RWPE2 (cell line): ENCODE measurements at regions not wholly inside any gene's neighbourhood (a gene's known extent, or its start where the extent isn't known, plus 50 kb on each side); places are given as distances from the start of the nearest gene placed in this dataset.
"Not testable (repeated sequence)": the region's sequence is repeated elsewhere in the genome, so short reads cannot be mapped to it uniquely, and the experiment has no call there.

Experiments used
- ATAC-seq: fragments of 200-7000 bp; cut with Tn5 transposase; 3 replicates; pipeline ENCODE4 v1.9.1; 2021; ENCODE audit warnings: low read depth
- DNase-seq: peaks from one replicate; pipeline ENCODE4 v3.0.0-alpha.2; 2020; ENCODE audit warnings: low spot score
- H3K27ac ChIP-seq: fragments of 450-650 bp; 2 replicates; pipeline ENCODE4 v1.5.1; 2017; ENCODE audit warnings: mild to moderate bottlenecking; ENCODE audit not compliant: poor library complexity, severe bottlenecking
- H3K27me3 ChIP-seq: fragments of 250-450 bp; sonication (Bioruptor Pico); 2 replicates; pipeline ENCODE4 v1.5.1; 2021; ENCODE audit warnings: mild to moderate bottlenecking, moderate library complexity; ENCODE audit not compliant: insufficient read depth, poor library complexity, severe bottlenecking
- H3K36me3 ChIP-seq: fragments of 250-450 bp; sonication (Bioruptor Pico); 2 replicates; pipeline ENCODE4 v1.5.1; 2020; ENCODE audit warnings: low read depth, mild to moderate bottlenecking, moderate library complexity
- H3K4me1 ChIP-seq: fragments of 250-450 bp; sonication (Bioruptor Pico); 2 replicates; pipeline ENCODE4 v1.5.1; 2021; ENCODE audit warnings: mild to moderate bottlenecking, moderate library complexity; ENCODE audit not compliant: insufficient read depth, poor library complexity, severe bottlenecking
- H3K4me3 ChIP-seq: fragments of 250-450 bp; sonication (Bioruptor Pico); 2 replicates; pipeline ENCODE4 v1.5.1; 2021; ENCODE audit warnings: mild to moderate bottlenecking, moderate library complexity; ENCODE audit not compliant: severe bottlenecking
- H3K9me3 ChIP-seq: fragments of 250-450 bp; sonication (Bioruptor Pico); 2 replicates; pipeline ENCODE4 v1.5.1; 2021; ENCODE audit warnings: mild to moderate bottlenecking, moderate library complexity; ENCODE audit not compliant: severe bottlenecking

DNA sequence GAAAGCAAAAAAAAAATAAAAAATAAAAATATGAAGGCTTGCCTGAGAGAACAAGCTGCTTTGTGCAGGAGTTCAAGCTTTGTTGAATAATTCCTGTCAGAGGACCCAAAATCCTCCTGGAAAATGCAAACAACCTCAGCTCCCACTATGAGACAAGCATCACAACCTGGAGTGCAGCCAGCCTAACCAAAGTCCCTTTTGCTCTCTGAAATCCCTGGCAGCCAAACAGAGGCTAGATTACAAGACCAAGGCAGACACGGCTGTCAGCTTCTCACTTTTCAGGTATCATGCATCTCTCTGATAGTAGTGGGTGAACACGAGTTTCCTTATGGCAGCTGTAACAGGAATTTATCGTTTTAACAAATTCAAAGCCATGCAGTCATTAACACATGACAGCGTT is 180.7 kb downstream of the TSPY2 start:
- H3K36me3 ChIP-seq, H3K9me3 ChIP-seq, H3K4me3 ChIP-seq, H3K4me1 ChIP-seq, H3K27me3 ChIP-seq, ATAC-seq, H3K27ac ChIP-seq, DNase-seq: not testable (repeated sequence)

DNA sequence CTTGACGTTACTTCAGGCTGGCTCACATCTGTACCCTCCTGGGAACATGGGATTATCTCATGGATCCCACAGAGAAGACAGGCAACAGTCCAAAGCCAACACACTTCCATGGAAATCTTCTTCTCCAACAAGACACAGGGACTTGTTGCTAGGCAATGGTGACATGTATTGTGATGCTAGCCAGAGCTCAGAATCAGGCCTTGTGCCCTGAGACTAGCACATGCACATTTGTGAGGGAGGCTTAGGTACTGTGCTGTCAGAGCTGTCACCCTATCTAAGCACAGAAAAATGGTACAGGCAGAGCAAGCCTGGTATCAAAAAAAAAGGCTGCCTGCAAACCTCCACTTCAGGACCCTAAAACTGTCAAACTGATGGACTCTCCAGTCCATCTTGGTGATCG is 199.5 kb downstream of the TSPY2 start:
- not testable (repeated sequence) for DNase-seq, H3K9me3 ChIP-seq, H3K36me3 ChIP-seq, H3K4me3 ChIP-seq, ATAC-seq, H3K27ac ChIP-seq, H3K27me3 ChIP-seq, H3K4me1 ChIP-seq

DNA sequence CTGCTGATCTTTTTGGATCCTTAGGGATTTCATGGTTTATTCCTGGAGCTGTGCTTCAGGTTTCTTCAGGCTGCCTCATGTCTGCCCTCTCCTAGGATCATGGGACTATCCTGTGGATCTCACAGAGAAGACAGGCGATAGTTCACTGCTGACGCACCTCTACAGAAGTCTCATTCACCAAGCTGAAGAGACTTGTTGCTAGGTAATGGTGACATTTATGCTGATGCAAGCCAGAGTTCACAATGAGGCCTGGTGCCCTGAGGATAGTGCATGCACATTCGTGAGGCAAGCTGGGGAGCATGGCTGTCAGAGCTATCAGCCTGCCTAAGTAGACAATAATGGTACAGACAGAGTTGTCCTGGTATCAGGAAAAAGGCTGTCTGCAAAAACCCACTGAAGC is 201.4 kb downstream of the TSPY2 start:
- H3K27me3 ChIP-seq, H3K4me1 ChIP-seq, H3K4me3 ChIP-seq, ATAC-seq, H3K9me3 ChIP-seq, H3K27ac ChIP-seq, H3K36me3 ChIP-seq, DNase-seq: not testable (repeated sequence)

DNA sequence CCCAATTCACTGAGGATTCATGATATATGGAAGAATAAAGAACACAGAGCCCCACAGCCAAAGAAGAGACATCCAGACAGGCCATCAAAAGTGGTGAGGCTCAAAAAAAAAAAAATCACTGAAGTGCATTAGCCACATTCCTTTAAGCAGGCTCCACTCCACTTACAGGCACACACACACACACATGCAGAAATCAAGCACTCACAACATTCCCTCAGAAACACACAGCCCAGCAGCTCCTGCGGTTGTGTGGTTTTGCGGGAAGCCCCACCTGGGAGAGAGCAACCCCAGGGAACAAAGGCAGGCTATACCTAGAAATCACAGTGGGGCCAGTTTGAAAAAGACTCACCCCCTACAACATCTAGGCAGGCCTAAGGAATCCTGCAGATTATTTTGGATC is 222.3 kb downstream of the TSPY2 start:
- not testable (repeated sequence) for H3K27ac ChIP-seq, H3K36me3 ChIP-seq, ATAC-seq, DNase-seq, H3K4me3 ChIP-seq, H3K9me3 ChIP-seq, H3K27me3 ChIP-seq, H3K4me1 ChIP-seq

DNA sequence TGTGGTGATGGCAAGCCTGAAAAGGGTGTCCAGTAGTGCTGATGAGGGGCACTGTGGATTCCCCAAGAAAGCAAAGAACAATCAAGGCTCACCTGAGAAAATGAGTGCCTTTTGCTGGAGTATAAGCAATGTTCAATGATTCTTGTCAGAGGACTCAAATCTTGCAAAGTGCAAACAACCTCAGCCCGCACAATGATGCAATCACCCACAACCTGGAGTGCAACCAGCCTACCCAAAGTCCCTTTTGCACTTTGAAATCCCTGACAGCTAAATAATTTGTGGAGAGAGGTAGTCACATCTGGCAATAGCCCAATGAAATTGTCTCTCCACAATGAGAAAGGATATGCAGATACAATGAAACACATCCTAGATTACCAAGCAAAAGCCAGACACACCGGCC is 225.8 kb downstream of the TSPY2 start:
- H3K4me3 ChIP-seq, H3K27ac ChIP-seq, H3K4me1 ChIP-seq, H3K27me3 ChIP-seq, H3K36me3 ChIP-seq, ATAC-seq, H3K9me3 ChIP-seq, DNase-seq: not testable (repeated sequence)

DNA sequence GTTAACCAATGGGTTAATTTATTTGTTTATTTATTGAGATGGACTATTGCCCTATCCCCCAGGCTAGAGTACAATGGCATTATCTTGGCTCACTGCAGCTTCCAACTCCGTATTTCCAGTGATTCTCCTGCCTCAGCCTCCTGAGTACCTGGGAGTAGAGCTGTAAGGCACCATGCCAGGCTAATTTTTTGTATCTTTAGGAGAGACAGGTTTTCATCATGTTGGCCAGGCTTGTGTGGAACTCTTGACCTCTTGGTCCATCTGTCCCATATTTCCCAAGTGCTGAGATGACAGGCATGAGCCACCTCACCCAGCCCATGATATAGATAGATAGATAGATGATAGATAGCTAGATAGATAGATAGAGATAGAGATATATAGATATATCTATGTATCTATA is 249.4 kb downstream of the TSPY2 start:
- not testable (repeated sequence) for DNase-seq, ATAC-seq, H3K4me1 ChIP-seq, H3K27me3 ChIP-seq, H3K4me3 ChIP-seq, H3K27ac ChIP-seq, H3K36me3 ChIP-seq, H3K9me3 ChIP-seq

DNA sequence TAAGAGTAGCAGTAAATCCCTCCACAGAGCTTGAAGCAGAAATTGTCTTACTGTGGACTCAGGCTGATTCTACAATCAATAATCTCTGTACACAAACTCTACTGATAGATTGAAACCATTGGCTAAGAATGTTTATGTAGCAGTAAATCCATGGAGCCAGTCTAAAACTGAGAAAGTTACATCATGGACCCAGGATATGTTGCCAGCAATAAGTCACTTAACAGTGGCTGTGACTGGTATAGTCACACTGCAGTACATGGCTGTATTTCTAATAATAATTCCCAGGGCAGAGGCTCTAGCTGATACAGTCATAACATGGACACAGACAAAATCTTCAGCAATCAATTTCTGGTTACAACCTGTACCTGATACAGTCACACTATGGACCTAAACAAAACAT is 262.8 kb downstream of the TSPY2 start:
- not testable (repeated sequence) for H3K27ac ChIP-seq, DNase-seq, H3K36me3 ChIP-seq, H3K4me1 ChIP-seq, H3K9me3 ChIP-seq, ATAC-seq, H3K4me3 ChIP-seq, H3K27me3 ChIP-seq

DNA sequence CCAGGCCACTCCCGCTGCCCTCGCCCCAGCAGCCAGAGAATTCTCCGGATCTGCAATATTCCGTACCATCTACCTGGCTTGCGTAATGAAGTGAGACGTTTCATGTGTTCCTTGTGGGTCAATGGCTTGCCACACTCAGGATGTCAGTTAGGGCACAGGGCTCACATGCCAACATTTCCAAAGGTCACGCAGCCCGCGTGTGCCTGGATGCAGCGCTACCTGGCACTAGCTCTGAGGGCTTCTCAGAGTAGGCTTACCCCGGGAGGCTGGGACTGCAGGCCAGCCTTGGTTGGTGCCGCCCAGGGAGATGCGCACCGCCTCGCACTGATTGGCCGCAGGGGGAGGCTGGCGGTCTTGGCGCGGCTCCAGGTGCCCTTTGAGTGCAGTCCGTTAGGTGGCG is 274.0 kb downstream of the TSPY2 start:
- not testable (repeated sequence) for DNase-seq, H3K27ac ChIP-seq, H3K9me3 ChIP-seq, H3K4me3 ChIP-seq, H3K4me1 ChIP-seq, H3K27me3 ChIP-seq, ATAC-seq, H3K36me3 ChIP-seq

DNA sequence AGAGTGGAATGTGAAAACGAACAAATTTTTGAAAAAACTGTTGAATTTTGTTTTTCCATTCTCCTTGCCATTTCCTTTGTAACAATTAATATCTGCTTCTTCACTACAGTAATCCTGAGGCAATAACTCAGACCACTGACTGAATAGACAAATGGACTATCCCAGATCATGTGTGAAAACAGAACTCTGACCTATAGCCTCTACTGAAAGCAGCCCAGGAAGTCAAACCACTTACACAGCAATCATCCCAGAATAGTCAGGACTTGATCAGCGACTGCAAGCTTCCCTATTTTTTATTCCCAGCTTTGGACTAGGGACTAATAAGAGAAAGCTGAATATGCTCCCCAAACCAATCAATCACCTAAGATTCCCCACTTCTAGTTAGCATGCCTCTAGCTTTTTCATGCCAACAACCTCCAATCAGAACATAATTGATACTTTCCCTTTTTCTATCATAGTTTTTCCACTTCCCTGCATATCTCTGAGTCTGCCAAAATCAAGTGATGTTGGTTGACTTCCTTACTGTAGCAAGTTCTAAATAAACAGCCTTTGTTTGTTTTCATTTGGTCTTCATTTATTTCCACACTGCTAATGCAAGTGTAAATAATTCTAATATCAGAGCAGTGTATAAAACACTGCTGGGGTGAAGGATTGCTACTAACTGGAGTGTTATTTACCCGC is 298.2 kb downstream of the TSPY2 start:
- not testable (repeated sequence) for H3K4me1 ChIP-seq, ATAC-seq, DNase-seq, H3K27ac ChIP-seq, H3K27me3 ChIP-seq, H3K9me3 ChIP-seq, H3K36me3 ChIP-seq, H3K4me3 ChIP-seq

DNA sequence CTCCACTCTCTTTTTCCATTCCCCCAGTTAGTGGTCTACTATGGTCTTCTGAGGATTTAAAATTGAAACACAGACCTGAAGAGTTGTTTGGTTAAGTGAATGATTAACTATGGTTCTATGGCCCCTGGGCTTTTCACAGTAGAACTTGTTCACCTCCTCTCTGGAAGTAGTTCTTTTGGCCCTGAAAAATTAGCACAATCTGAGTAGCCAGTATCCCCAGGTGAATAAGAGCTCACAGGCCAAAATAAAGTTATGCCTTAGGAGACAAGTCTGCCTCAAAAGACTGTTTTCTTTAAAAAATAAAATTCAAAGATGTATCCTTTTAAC is 298.7 kb downstream of the TSPY2 start:
- not testable (repeated sequence) for H3K4me1 ChIP-seq, DNase-seq, H3K9me3 ChIP-seq, H3K36me3 ChIP-seq, H3K27me3 ChIP-seq, H3K4me3 ChIP-seq, ATAC-seq, H3K27ac ChIP-seq

DNA sequence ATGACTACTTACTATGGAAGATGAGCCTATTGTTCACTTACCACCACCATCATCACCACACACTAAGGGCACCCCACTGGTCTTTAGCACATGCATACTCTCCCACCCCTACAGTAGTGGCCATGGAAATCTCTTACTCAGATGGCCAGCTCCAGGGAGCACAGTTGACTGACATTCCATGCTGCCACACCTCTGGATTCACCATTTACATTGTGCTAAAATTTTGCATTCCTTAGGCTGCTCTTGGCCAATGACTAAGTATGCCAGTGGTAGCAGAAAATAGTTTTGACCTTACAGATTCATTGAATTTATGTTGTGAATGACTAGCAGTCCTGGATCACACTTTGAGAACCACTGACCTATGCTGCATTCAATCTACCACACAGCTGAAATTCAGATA is 306.9 kb downstream of the TSPY2 start:
- not testable (repeated sequence) for ATAC-seq, H3K4me1 ChIP-seq, H3K9me3 ChIP-seq, H3K27ac ChIP-seq, DNase-seq, H3K4me3 ChIP-seq, H3K36me3 ChIP-seq, H3K27me3 ChIP-seq

DNA sequence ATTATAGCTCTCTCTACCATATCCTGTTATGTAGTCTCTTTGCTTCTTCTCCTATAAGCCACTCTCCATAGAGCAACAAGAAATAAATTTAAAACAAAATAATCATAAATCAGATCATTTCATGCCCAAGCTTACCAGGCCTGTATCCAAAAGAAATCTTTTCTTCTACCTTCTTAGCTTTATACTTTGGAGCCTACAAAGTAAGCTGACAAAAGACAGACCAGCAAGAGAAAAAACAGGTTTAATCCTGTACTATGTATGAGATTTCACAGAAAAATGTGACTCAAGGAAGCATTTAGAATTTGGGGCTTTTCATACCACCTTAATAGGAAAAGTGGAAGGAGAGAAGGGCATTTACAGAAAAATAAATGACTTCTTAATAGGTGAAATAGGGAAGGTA is 321.0 kb downstream of the TSPY2 start:
- H3K4me1 ChIP-seq, H3K27ac ChIP-seq, H3K36me3 ChIP-seq, DNase-seq, H3K27me3 ChIP-seq, H3K9me3 ChIP-seq, H3K4me3 ChIP-seq, ATAC-seq: not testable (repeated sequence)
